HG03196 (cell line): ENCODE measurements at regions not wholly inside any gene's neighbourhood (a gene's known extent, or its start where the extent isn't known, plus 50 kb on each side); places are given as distances from the start of the nearest gene placed in this dataset.

ENCODE experiments used
- ATAC-seq: cut with Tn5 transposase; IDR thresholded peaks from one replicate; pipeline ENCODE4 v1.9.1; 2021; ENCODE audit not compliant: unreplicated experiment

DNA sequence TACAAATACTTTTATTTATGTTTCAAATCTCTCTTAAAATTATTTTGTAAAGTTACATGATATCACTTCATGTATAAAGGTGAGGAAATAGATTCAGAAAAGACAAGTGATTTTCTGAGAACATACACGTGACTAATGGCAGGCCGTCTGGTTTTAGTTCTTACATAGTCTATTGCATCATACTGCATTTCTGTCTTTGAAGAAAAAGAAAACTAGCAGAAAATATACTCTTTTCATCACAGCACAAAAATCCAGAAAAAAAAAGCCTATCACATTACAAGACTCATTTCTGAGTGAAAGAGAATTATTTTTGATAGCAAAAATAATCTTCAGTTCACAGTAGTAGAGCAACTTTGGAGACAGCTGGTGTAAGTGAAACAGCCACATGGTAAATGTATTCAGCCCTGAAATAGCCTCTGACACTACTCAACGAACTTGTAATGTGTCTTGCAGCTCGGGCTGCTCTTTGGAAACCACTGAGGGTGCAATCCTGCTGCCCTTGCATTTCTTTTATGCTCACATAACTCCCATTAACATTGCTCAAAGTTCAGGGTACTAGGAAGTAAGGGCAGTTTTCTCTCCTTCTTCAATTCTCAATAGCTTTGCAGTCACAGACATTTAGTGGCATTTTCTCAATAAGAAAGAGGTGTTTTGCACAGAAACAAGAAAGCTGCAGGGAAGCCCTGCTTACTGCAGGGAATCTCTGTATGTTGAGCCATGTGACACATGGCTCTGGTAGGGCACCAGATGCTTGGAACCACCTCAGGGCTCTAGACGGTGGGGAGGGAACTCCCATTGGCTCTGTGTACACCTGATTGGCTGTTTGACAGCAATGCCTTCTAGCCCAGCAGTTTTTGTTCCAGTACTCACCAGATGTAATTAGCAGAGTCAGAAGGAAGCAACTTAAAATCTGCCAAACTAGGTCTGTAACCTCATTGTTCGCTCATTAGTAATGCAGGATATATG, 845.3 kb upstream of the PTPRD start:
- no peak for ATAC-seq

DNA sequence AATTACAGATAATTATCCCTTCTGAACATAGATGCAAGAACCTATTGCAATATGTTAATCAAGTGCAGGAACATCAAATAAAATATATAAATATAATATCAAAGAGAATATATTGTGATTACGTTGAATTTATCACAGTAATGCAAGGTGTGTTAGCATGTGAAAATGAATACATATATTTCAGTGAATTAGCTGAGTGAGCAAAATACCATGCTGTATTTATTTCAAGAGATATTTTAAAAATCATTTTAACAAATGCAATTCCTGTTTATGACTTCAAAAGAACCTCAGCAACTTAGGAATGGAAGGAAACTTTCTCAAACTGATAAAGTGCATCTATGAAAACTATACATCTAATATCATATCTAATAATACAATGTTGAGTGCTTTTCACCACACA, 856.9 kb upstream of the PTPRD start:
- no peak for ATAC-seq

DNA sequence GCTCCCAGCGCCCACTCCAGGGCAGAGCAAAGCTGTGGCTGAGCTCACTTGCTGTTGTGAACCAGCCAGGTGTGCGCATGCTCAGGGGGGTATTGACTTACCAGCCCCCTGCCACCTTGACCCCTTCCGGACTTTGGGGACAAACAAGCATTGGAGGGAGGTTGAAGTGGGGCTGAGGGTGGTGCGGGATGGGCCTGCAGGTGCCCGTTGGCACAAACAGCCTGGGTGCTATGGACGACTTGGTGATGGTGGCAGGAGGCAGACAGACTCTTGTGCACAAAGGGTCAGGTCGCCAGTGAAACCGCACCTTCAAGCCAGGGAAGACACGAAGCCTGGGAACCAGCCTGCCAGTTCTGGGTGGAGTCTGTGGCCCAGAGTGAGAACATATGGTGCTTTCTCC, 858.5 kb upstream of the PTPRD start:
- ATAC-seq = no peak

DNA sequence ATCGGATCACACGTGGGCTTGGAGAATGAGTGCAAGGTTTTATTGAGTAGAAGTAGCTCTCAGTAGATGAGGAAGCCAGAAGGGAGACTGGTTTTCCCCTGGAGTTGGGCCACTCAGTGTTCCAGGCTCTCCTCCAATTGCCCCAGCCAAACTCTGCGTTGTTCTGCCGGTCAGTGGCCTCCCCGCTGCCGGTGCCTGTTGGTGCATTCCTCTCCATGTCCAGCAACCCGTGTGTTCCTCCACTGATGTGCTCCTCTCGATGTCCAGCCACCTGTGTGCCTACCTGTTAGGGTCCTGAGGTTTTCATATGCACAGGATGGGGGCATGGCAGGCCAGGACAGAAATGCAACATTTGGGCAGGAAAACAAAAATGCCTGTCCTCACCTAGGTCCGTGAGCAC, 888.0 kb upstream of the PTPRD start:
- ATAC-seq = no peak

DNA sequence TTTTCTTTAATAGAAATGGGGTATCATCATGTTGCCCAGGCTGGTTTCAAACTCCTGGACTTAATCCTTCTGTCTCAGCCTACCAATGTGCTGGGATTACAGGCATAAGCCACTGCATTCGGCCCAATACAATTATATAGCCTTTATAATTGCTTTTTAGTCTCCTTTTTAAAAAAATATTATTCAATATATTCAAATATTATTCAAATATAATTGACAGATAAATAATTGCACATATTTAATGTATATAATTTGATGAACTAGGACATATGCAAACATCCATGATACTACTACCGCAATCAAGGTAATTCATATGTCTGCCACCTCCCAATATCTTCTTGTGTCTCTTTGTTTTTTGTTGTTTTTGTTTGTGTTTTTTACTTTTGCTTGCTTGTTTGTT, 894.2 kb upstream of the PTPRD start:
- ATAC-seq = no peak

DNA sequence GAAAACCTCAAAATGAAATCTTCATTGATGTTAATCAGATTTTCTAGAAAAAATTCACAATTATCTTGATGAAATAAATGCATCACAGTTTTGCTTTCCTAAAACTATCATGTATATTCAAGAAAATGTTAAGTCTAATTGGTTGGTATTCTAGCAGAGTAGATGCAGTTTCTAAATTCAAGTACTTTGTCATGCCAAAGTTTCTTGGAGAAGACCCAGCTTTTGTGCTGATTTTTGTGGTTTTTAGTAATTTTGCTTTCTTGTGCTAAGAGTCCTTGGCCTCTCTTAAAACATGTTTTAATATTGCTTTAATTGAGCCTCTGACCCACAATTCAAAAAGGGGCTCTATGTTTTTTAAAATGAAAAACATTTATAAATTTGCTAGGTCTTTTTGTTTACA, 924.8 kb upstream of the PTPRD start:
- ATAC-seq = no peak

DNA sequence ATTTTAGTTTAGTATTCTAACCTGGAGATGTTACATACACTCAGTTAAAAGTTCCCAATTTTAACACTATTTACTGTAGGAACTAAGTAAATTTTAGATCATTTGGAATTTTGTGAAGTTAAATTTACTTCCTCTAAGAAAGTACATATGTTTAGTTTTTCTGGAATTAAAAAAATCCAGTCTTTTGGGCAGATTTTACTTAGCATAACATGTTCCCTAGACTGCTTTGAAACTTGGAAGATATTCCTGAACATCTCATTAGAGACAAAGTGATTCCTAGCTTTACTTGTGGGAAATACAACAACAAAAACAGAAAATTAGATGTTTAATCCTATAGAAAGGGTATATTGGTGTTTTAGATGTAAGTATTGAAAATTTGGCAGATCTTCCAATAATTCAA, 930.0 kb upstream of the PTPRD start:
- no peak for ATAC-seq

DNA sequence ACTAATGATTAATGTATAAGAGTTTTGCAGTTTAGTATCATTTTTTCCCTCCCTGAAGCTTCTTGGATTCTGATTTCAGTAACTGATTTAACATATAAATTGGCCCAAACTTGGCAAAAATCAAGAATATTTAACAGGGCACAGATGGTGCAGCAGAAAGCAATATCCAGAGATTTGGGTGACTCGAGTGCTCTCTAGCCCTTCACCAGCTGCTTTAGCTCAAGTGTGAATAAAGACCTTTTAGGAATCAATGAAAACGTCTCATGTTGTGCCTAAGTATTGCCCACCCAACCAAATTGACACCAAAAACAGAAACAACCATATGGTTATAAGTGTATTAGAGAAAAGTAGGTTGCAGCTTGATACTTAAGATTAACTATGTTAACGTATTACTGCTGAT, 933.4 kb upstream of the PTPRD start:
- ATAC-seq = no peak

DNA sequence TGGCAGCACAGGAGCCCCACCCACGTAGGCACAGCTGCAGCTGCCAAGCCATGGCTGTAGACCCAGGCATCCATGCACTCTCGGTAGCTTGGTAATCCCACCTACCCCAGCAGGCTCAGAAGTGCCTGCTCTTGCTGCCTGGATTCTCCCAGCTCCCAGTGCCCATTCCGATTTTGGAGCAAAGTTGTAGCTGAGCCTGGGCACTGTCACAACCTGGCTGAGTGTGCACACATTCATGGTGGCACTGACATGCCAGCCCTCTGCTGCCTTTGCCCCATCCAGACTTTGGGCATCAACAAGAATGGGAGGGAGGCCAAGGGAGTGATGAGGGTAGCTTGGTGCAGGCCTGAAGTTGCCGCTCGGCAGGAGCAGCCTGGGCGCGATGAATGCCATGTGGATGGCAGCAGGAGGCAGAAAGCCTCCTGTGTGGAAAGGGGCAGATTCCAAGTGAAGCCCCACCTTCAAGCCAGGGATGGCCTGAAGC, 936.6 kb upstream of the PTPRD start:
- ATAC-seq = no peak

DNA sequence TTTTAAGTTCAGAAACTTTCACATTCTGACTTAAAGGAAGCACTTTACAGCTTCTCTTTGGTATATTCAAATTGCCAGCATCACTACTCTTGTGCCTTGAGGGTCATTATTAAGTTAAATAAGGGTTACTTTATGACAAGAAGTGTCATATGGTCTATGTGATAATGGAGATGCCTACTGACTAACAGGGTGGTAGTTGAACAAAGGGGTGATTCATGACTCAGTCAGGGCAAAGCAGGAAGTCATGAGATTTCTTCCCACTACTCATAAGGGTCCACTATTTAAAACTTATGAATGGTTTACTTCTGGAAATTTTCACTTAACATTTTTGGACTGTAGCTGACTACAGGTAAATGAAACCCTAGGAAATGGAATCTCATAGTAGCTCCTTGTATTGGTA, 938.3 kb upstream of the PTPRD start:
- ATAC-seq = no peak

DNA sequence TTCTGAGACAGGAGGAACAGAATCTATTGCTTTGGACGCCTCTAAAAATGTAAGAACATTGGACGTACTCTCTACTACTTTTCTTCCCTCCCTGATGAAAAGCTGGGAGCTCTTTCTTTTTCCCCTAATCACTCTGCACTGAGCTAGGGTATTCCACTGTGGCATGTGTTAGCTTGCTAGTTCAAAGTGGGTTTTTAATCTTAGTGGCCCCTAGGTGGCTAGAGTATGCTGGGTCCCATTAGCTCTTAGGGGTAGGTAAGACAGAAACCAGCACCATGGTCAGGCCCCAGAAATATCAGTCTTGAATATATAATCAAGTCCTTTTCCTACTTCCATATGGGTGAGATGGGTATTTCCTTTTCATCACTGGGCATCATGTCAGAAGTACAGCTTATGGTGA, 945.2 kb upstream of the PTPRD start:
- no peak for ATAC-seq

DNA sequence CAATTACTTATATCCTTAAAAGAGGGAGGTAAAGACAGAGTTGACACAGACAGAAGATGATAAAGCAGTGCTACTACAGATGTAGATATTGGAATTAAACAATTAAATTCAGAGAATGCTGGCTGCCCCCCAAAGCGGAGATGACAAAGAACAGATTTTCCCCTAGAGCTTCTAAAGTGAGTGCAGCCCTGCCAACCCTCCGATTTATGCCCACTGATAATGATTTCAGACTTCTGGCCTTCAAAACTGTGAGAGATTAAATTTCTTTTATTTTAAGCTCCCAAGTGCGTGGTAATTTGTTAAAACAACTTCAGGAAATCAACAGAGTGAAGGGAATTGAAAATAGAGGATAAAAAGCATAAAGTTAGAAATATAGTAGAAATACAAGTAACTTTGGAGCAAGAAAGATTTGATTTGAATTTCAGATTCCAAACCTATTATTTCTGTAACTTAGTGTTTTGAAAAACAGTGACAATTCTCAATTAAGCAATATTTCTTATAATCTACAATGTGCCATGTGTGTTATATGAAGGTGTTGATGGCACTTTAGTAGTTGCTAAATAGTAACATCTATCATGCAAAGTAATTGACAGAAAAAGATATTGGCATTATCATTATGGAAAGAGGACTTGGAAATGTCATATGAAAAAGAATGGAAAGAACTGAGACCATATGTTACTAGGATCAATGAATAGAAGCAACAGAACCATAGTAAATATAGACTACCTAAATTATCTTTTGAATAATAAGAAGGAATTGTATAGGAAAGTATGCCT, 946.4 kb upstream of the PTPRD start:
- no peak for ATAC-seq

DNA sequence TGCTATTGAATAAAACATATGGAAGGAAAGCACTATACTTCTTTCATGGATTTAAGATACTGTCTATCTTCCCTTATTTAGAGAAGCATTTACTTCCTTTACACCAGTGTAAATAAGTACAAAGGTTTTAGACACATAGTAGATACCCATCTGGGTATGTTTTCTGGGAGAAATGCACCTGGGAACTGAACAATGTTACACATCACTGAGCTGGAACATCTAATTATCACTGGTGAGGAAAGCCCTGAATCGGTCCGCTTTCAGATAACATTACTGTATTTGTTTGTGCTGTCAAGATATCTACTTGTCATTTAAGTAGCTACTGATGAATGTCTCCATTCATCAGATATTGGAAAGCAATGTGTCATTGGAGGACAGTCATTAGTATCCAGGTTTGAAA, 964.7 kb upstream of the PTPRD start:
- ATAC-seq = no peak

DNA sequence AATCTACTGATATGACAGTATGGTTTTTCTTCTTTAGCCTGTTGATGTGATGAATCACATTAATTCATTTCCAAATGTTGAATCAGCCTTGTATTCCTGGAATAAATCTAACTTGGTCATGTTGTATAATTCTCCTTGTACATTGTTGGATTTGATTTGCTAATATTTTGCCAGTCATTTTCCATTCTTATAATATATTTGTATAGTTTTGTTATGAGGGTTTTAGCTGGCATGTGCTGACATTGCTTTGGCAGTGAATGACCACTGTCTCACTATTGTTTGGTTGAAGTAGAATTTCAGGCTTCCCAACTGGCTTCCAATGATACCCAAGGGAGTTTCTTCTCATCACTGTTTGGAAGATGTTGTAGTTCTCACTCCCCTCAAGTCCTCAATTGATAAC, 983.0 kb upstream of the PTPRD start:
- ATAC-seq = no peak

DNA sequence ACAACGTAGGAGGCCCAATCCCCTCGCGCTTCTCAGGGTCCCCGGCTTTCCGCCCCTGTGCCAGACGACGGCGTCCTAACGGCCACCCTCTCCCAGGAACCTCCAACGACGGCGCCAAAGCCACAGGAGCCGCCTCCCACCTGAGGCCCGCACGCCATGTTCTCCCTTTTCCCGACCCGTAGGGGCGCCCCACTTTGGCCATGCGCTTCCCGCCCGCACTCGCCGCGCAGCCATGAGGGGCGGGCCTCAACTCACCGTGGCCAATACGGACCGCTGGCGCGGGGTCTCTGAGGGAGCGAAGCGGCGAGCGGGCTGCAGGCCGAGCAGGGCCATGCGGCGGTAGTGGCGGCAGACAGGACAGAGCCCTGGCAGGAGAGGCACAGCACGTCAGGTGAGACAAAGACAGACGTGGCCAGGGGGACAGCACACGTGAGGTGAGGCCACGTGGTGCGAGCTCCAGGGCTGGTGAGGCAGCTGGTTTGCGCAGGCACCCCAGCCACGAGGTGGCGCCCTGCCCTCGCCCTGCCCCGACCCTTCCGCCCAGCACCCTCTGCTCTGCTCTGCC, 1005.5 kb upstream of the PTPRD start:
- no peak for ATAC-seq

DNA sequence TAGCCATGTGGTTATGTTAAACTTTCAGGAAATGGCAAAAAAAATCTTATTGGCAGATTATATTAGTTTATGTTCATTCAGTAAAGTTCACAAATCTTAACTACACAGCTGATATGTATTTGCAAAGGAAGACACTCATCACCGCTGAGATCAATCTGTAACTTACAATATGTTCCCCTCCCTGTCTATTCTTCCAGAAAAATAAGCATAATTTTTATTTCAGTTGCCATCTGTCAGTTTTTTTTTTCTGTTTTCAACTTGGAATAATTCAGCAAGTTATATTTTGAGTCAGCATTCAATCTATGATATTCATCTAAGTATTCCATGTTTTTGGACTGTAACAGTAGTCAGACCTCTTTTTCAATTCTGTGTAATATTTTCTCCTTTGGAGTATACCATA, 1019.9 kb upstream of the PTPRD start:
- ATAC-seq = no peak

DNA sequence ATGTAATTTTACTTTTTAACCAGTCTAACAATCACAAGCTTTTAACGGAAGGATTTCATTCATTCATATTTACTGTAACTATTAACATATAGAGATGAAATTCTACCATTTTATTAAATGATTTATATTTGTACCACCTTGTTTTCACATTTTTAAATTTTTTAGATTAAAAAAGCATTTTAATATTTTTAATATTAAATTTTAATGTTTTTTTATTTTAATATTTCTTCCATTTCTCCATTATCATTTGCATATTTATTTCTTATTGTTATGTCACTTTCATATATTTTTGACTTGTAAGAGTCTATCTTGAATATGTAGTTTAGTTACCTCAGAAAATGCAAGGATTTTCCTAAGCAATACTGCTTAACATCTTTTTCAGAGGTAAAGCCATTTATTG, 1034.0 kb upstream of the PTPRD start:
- ATAC-seq = no peak

DNA sequence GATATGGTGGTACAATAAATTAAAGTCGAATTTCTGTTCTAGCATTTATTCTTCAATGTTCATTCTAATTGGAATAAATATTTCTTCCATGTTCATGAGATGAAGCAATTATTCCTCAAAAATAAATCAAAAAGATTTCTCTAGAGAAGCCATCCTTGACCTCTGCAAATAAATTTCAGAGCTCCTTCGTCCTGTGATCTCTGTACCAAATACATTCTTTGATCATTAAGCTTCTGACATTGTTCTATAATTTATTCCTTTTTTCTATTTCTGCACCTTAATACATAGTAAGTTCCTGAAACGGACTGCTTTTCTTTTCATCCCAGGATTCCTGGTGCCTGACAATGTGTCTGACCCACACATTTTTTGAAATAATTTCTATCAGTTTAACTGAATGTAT, 1039.3 kb upstream of the TYRP1 start:
- no peak for ATAC-seq

DNA sequence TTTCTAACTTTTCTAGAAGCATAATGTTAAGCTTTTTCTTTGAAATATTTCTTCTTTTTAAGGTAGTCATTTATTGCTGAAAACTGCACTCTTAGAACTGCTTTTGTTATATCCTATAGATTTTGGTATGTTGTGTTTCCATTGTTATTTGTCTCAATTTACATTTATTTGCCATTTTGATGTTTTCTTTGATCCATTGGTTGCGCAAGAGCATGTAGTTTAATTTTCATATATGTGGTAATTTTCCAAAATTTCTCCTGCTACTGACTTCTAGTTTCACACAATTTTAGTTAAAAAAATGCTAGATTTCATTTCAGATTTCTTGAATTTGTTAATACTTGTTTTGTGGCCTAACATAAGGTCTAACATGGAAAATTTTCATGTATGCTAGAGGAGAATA, 1029.3 kb upstream of the TYRP1 start:
- no peak for ATAC-seq

DNA sequence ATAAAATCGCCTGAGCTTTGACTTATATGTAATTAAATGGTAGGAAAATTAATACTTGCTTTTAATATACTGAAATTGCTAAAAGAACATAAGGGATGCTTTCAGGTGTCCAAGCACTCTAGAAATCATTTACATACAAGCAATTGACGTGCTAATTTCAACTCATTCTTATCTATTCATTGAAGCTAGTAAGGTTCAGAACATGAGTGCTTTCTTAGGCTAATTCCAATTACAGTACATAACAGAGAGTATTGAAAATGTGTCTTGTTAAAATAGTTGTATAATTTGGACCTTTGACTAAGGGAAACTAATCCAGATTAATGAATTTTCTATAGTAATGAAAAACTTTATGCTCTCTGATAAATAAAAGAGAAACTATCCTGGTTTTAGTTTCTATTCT, 1016.4 kb upstream of the TYRP1 start:
- ATAC-seq = no peak

DNA sequence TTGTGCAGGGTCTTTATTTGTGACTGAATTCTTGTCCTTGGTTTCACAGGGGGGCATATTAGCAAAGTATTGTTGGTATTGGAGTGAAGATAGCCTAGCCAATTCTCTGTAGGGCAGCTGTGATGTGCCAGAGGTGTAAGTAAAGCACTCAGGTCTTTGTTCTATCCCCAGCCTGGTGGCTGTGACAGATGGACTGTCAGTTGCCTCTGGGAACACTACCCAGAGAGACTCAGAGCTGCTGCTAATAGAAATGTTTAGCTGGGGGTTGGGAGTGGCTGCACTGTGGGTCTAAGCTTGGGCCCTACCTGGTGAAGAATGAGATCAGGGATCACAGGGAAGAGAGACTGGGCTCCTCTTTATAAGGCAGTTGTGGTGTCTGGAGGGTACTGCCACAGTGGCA, 1006.5 kb upstream of the TYRP1 start:
- no peak for ATAC-seq

DNA sequence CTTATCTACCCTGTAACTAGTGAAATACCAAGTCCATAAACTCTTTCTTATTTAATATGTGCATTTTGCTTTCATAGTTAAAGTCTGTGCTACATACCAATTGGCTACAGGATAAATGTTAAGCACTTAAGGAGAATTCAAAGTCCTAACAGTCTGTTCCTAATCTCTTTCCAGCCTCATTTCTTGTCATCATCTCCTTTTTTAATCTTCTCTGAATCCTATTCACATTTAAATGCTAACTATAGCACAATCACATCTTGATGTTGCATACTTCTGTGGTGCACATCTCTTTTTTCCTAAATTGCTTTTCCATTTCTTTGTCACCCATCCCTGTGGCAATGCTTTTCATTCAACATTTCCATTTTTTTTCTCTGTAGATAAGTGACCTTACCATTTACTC, 996.1 kb upstream of the TYRP1 start:
- no peak for ATAC-seq
